Ishikawa (cell line): ENCODE measurements at regions not wholly inside any gene's neighbourhood (a gene's known extent, or its start where the extent isn't known, plus 50 kb on each side); places are given as distances from the start of the nearest gene placed in this dataset.

Source experiments
- CEBPB ChIP-seq: IDR thresholded peaks from 2 replicates; pipeline ENCODE4 v1.6.1; 2012
- CREB1 ChIP-seq: IDR thresholded peaks from 2 replicates; pipeline ENCODE4 v1.6.1; 2012; ENCODE audit warnings: low read depth
- EGR1 ChIP-seq: IDR thresholded peaks from 2 replicates; pipeline ENCODE4 v1.6.1; 2012
- EP300 ChIP-seq: IDR thresholded peaks from 2 replicates; pipeline ENCODE4 v1.6.1; 2012; ENCODE audit warnings: borderline replicate concordance
- RAD21 ChIP-seq: IDR thresholded peaks from 2 replicates; pipeline ENCODE4 v1.6.1; 2012; ENCODE audit warnings: low read depth
- REST ChIP-seq: IDR thresholded peaks from 2 replicates; pipeline ENCODE4 v1.6.1; 2012; ENCODE audit warnings: low read depth, mild to moderate bottlenecking
- TAF1 ChIP-seq: IDR thresholded peaks from 2 replicates; pipeline ENCODE4 v1.6.1; 2012; ENCODE audit warnings: low read depth, mild to moderate bottlenecking
- TCF12 ChIP-seq: IDR thresholded peaks from 2 replicates; pipeline ENCODE4 v1.6.1; 2012; ENCODE audit warnings: low read depth
- TEAD4 ChIP-seq: IDR thresholded peaks from 2 replicates; pipeline ENCODE4 v1.6.1; 2012
- YY1 ChIP-seq: IDR thresholded peaks from 2 replicates; pipeline ENCODE4 v1.6.1; 2012; ENCODE audit warnings: low read depth

DNA sequence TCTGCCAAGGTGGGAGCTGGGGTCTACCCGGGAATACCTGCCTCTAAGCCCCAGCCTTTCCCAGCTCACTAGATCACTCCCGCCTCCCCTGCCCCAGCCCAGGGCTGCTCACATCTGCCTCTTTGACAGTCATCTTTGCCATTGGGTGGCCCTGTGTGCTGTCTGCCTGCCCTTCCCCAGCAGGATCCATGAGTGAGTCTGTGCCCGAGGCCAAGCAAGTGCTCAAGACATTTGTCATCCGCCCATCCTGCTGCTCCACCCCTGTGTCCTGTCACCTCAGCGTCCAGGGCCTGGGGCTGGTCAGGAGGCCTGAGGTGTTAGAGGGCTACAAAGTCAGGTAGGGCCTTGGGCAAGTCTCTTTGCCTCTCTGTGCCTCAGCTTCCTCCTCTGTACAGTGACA is 89.4 kb downstream of the LSM3 start:
- no peak for TF ChIP-seq RAD21
- TF ChIP-seq EGR1, result no peak
- no peak for TF ChIP-seq REST
- no peak for TF ChIP-seq EP300
- no peak for TF ChIP-seq YY1
- TF ChIP-seq TAF1, result no peak
- no peak for TF ChIP-seq TCF12
- no peak for TF ChIP-seq TEAD4
- no peak for TF ChIP-seq CEBPB
- no peak for TF ChIP-seq CREB1
